ENCODE measurements at regions not wholly inside any gene's neighbourhood (a gene's known extent, or its start where the extent isn't known, plus 50 kb on each side); places are given as distances from the start of the nearest gene placed in this dataset.

DNA sequence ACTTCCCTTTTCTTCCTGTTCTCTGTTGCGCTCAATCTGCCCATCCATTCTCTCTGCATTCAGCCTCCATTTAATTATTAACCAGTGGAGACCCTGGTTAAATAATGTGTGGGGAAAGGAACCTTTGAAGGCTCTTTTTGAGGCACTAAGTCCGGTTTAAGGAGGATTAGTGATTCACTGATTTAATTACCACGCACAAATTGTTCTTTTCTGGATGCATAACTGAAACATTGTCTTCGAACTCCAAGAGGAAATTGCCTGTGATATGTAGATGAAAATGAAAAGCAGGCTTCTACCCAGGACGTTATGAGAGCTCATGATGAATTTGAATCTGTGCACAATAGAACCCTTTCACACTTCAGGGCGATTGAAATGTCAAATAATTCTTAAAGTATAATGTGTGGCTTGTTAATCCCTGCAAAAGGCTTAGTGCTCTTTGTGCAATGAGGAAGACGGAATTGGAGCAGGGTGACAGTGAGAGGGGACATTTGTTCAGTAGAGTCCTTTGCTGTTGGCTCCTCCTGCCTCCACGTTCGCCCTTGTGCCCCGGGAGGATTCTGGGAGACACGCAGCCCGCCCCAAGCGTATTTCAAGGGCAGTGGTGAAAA, 51.1 kb upstream of the ZNF236 start:
- no peak for FAIRE-seq

DNA sequence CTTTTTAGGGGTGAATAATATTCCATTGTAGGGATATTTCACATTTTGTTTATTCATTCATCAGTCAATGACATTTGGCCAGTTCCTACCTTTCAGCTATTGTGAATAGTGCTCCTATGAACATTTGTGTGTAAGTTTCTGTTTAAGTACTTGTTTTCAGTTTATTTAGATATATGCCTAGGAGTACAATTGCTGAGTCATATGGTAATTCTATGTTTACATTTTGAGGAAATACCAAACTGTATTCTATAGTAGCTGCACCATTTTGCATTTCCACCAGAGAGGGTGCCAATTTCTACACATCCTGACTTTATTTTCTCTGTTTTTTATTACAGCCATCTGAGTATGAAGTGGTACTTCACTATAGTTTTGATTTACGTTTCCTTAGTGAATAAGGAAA, 54.4 kb upstream of the ZNF236 start:
- no peak for FAIRE-seq

DNA sequence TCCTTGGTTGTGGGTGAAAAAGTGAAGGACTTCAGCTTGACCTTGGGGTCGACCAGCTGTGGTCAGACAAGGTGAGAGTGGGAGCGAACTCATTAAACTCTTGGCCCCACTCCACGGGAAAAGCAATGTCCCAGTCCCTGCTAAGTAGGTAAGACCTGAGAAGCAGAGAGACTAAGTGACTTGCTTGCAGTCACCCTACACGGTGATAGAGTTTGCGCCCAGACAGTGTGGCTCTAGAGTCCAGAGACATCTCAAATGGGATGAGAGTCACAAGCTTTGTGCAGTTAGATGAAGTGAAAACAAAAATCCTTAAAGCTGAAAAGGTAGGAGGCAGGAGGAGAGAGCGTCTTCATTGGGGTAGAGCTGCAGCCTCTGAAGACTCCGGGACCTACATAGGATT, 55.9 kb upstream of the ZNF236 start:
- no peak for FAIRE-seq

DNA sequence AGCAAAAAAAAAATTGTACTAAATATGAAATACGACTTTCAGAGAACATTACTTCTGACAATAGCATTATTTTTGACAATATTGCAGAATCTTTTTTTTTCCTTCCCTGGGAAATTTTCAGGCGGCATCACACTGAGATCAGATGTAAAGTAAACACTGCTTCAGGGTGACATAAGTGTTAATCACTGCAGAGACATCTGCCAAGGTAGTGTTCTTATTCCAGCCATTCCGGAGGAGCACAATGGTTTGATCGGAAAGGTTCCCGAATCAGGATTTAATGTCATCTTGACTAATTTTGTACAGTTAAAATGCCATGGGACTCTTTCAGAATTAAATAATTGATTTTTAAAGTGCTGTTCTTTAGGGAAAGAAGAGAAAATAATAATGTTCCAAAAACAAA, 56.7 kb upstream of the ZNF236 start:
- no peak for FAIRE-seq

DNA sequence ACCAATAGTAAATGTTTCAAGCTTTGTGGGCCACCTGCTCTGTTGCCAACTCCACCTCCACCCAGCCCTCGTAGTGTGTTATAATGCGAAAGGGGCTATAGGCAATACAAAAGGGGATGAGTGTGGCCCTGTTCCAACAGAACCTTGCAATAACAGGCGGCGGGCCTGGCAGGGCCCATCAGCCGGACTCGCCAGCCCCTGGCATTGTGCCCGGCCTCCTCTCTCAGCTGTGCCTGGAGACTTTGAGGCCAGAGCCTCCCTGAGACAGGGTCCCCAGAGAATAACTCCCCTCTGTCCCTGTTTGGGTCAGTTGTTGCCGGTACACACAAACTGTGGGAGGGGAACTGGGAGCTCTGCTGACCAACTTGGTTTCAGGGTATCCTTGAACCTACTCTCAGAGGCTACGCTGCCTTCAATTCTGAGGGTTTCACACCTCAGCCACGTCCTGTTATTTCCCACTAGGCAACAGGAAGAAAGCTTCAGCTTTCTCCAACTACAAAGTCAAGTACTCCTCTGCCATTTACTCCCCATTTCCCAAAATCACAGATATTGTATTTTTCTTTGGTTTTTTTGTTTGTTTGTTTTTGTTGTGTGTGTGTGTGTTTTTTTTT, 58.0 kb upstream of the ZNF236 start:
- FAIRE-seq: no peak

DNA sequence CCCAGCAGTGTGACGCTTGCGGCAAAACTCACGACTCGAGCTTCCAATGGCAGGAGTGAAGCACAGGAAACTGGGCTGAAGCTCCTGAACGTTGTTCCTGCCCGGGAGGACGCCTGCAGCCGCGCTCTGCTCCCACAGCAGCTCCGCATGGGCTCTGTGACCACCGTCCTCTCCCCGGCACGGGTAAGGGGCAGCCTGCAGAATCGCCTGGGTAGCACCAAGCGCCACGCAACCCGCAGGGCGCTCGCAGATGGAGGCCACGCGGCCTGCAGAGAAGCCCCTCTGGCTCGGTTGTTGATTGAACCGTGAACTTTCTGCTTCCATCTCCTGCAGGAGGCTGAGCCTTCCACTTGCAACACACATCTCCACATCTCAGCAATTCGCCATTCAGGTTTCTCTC, 63.3 kb upstream of the ZNF236 start:
- no peak for FAIRE-seq

DNA sequence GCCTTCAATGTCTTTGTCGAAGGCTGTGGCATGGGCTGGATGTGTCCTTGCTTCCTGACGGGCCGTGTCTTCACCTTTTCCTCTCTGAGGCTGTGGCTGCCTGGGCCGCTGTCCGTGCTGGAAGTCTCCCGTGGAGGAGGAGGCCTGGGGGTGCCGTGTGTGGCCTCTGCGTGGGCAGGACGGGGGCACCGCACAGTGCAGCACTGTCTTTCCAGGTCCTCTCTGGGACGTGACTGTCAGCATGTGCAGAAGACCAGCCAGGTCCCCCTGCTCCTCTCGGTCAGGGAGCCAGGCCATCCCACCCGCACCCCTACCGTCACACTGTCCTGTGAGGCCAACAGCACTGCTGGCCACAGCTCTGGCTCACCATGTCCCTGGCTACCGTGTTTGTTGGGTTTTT, 64.4 kb upstream of the ZNF236 start:
- FAIRE-seq: no peak

DNA sequence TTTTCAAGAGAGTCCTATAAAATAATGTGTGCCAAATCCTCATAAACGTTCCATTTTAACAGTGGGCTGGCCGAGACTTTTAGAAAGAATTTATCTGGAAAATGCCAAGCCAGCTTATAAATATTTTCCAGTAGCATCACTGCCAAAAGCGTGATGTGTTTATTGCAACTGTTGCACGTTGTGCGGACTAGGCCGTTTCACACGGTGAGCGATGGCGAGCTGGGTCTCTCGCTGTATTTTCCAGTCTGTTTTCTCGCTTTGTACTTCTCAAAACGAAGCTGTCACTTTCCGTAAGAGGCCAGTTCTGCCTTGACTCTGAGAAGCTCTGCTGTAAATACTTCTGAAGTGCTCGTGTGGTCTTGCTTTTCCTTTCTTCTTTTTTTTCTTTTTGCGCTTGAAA, 65.0 kb upstream of the ZNF236 start:
- FAIRE-seq: no peak

DNA sequence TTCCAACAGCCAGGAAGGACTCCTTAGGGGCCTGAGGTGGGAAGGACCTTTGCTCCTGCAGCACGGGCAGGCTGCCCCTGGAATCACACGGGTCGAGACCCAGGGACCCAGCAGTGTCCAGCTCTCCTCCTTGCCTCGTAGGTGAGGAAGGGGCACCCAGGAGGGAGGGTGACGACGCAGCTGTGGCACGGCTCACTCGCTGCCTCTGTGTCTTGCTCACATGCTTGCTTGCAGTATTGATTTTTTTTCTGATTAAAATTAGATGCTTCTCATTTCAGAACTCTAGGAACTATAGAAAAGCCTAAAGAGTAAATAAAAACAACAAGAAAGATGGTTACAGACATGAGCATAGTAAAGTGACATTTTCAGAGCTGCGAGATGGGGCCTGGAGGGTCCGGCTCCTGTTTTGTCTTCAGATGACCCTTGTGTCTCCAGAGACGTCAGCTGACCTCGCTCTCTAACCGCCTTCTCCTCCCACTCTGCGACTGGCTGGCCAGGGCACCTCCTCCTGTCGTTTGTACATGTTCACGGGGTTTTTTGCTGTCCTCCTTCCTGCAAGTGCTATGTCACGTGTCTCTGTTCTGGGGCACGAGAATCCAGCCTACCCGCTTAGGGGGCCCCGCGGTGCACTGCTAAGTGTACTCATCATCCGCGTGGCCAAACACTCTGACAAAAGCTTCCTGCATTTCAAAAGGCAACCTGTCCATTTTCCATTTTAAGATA, 65.7 kb upstream of the ZNF236 start:
- FAIRE-seq: no peak

DNA sequence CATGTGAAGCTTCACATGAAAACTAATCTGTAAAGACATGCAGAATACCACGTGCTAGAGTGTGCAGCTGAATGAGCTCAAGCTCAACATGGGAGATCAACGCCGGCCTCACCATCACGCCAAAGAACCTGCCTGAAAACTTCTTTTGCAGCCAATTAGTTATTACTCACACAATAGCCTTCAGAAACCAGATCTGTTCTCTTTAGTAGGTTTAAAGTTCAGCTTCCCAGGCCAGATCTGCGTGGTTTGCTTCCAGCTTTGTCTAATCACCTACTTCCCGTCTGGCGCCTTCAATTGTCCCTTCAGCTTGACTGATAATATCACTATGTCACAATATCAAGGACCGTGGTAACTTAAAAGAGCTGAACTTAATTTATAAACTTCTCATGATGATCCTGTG, 68.0 kb upstream of the ZNF236 start:
- no peak for FAIRE-seq

DNA sequence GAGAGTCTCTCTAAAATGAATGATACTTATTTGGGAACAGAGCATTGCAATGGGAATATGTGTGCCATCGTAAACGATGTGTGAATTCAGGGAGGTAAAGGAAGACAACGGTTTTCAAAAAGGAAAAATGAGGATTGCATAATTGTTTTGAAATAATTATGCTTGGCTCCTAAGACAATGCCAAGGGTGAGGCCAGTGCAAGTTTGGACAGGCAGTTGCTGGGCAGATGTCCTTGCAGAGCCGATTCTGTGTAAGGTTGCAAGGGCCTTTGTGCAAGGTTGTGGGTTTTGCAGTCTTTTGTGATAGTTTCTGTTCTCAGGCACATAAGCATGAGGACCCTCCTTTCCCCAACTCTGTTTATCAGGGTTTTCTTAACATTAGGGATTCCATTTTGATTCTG, 70.0 kb upstream of the ZNF236 start:
- no peak for FAIRE-seq

DNA sequence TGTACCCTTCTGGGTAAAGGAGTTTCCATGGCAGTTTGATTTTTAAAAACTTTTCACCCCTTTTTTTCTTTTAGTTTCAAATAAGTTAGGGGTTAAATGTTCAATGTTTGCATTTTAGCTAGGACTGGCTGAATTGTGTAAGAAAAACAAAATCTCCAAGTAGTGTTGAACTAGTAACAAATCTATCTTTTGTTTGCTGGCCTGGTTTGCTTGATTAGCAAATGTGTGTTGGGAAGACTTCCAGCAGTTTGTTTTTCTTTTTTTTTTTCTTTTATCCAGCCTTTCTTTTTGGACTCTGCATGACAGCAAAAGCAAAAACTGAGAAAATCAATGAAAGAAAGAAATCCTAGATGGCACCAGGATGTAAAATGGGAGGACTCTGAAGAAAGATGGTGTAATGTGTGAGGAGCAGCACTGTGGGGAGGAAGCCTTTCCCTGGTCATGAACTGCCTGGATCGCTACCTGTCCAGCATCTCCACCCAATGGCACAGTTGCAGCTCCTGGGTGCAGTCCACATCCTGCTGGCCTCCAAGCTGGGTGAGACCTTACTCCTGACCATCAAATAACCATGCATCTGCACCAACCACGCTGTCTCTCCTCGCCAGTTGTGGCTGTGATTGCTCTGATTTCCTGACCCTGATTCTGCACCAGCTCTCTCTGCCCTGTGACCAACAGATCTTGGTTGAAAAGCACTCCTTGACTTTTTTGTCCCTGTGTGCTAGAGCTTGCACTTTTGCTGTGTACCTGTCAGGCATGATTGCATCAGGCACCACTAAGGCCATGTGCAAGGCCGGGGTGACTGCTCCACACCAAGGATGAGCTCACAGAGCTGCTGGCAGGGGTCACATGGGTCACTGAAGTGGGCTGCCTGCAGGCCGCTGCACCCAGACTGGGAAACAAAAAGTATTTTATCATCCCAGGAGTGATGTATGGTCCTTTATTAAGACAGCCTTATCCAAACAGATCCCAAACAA, 71.2 kb upstream of the ZNF236 start:
- FAIRE-seq: no peak

DNA sequence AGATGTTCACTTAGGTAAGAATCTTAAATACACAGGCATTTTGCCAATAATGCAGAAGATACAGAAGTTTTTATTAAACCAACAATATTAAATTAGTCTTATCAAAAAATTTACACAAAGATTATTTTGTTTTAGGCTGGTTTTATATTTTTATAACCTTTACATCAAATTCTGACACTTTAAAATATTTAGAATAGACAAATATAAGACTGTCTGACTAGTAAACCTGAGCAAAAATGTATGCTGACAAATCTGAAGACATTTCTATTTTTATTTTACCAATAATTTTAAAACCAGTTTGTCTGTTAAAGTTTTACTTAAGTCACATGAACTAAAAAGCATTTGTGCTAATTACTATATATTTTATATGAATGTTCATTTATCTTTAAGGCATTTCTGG, 72.1 kb upstream of the ZNF236 start:
- peak; percentile 19 for FAIRE-seq

DNA sequence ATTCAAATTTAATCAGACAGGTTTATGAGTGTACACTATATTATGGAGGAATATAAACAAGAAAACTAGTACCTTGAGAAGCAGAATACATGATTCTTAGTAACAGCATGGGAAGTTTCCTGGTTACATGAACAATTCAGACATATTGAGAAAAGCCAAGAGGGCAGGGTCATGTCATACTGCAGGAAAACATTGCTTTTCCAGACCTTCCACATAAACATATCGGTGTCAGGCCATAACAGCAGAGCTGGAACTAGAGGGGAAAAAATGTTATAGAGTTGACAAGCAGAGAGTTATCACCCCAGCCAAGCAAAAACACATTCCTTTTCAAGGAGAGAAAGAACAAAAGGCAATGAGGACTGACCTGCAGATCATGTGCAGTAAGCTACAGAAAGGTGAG, 74.7 kb upstream of the ZNF236 start:
- FAIRE-seq: no peak

DNA sequence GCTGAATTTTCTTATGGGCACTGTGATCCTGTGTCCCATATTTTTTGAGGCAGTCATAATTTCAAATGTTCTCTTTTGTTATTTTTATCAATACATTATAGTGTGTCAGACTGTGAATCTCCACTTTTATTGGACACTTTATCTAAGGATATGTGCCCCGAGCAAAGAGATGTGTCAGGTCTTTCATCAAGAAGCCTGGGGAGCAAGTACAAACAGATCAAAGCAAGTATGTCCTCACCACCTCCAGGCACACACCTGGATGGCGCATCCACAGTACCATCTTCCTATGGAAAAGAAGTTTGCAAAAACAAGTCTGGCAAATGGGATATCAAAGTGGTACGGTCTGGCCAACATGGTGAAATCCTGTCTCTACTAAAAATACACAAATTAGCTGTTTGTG, 81.0 kb upstream of the ZNF236 start:
- FAIRE-seq: no peak

DNA sequence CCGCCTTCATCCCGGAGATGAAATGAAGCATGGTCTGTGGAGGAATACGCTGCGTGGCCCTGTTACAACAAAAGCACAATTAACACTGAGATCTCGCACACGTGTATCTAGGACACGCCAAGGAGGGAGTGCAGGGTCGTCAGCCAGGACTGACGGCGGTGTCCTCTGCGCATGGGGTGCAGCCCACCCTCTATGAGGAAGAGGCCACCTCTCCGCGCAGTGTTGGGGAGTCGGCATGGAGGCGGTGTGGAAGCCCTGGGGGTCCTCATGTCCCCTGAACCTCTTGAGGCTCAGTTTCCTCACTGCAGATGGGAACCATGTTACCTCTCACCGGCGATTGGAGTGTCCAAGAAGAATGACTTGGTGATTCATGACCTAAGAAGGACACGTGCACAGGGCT, 86.0 kb upstream of the ZNF236 start:
- FAIRE-seq: no peak

DNA sequence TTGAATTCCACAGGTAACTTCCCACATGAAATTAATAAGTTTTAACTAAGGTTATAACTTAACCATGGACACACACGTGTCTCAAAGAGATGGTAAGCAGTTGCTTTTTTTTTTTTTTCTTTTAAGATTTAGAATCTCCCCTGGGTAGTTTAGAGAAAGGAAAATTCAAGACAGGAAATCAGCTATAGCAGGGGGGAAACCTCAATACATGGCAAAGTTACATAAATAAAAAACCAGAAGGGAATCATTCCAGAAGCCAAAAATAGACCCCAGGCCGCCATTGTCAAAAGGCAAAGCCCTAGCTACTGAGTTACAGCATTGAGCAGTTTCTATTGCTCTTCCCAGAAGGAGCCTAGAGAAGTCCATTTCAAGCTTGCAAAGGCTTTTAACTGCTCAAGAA, 91.5 kb upstream of the ZNF236 start:
- no peak for FAIRE-seq

DNA sequence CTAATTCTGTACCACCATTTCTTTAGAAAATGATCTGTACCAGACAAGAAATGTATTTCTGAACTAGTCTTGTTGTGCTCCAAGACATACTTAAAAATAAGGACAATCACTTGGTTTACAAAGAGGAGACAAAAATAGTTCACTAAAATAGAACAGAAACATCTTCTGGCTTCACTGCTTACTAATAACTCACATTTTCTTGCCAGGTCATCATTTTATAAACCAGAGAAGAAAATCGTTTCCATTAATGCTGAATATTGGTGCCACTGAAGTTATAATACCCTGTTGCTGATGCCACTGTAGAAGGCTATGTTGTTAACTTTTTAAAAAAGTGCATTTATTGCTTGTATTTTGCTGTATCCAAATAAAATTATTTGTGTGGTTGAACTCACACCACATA, 94.8 kb upstream of the ZNF236 start:
- no peak for FAIRE-seq

DNA sequence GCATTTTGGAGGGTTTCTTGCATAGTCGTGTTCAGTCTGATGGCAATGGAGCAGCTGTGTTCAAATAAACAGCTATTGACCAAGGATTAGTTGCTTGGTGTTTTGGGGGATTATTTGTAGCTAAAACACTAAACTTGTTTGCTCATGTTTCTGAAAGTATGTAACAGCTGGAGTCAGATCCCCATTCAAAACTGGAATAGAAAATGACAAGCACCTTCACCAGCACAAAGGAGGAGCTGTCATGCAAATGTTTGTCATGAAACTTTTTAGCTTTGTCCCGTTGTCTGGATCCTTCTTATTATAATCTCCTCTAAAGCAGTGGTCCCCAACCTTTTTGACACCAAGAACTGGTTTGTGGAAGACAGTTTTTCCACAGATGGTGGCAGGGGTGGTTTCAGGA, 96.9 kb upstream of the ZNF236 start:
- FAIRE-seq: no peak

DNA sequence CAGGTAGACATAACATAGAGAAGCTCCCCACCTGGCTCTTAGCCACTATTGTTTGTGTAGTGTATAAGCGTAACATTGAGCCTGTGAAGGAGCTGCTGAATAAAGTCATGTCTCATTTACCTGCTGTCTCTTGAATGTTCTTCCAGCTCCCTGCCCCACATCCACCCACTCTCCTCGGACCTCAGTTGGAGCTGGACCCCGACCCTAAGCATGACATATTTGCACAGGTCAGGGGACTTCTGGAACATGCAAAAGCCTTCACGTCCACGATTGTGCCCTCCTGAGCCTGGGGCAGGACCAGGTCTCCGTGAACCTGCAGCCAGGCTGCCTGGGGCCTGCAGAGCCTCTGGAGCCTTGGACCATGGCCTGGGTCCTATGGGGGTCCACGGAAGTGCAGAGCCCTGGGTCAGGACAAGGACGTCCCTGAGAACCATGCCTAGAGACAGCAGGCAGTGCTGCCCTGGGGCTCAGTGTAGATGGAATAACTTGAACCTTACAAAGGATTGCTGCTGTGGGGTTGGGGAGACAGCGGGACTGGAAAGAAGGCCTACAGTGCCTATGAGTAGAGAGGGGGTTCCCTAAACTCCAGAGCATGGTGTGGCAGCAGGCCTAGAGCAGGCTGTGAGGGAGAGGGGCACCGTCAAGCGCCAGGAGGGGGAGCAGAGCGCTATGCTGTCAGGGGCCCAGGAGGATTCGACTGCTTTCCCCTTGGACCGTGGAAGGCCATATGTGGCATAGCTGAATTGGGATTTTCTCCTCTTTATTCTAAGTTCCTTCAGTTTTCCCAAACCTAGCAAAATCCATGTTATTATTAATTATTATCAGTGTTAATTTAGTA, 99.9 kb upstream of the ZNF236 start:
- no peak for FAIRE-seq

DNA sequence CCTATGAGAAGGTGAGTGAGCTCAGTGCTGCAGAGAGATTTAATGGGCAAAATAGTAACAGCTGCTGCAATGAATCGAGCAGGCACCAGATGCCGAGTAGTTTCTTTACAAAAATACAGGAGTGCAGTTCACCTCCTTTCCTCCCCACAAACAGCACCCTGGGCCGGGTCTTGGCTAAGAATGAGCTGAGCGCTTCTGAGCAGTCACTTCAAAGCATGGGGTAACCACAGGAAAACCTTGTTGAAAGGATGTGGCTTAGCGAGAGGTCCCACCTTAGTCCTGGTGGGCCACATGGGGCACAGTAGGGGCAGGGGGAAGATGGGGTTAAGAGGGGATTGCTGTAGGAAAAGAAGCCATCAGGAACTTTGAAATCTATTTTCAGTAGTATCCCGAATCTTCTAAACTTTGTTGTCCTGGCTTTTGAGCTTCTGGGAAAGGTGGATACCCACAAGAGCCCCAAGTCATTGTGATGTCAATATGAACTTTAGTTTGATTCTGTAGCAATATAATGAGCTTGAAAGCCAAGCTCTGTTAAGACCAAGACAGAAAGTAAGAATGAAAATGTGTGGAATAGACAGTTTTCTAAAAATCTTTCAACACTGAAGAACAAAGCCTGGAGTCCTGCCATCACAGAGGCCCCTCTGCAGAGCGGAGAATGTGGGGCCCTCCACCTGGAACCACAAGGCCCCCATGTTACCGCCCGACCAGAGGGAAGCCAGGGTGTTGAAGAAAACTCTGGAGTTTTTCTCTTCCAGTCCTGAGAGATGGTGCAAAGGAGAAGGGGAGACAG, 101.0 kb upstream of the ZNF236 start:
- FAIRE-seq: no peak

DNA sequence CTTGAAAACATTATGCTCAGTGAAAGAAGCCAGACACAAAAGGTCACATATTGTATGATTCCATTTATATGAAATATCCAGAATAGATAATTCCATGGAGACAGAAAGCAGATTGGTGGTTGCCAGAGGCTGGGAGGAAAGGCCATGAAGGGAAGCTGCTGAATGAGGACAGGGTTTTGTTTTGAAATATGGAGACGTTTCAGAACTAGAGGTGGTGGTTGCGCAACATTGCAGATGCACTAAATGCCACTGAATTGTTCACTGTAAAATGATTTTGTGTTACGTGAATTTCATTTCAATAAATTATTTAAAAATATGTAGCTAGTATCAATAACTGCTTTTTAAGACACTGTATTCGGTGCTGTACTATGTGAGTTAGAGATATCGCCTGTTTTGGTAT, 101.7 kb upstream of the ZNF236 start:
- no peak for FAIRE-seq

All from TTC549 (cell line).